GM12872 (cell line): ENCODE measurements at regions not wholly inside any gene's neighbourhood (a gene's known extent, or its start where the extent isn't known, plus 50 kb on each side); places are given as distances from the start of the nearest gene placed in this dataset.
A peak's percentile ranks its signal among the peaks of the same experiment; 100 is the strongest.

ENCODE experiments used
- TF ChIP-seq, protein P1 (sequence below): IDR thresholded peaks from 3 replicates; pipeline ENCODE4 v1.5.1; 2011; ENCODE audit warnings: low read depth, mild to moderate bottlenecking, low read length, moderate library complexity; ENCODE audit not compliant: insufficient read depth

DNA sequence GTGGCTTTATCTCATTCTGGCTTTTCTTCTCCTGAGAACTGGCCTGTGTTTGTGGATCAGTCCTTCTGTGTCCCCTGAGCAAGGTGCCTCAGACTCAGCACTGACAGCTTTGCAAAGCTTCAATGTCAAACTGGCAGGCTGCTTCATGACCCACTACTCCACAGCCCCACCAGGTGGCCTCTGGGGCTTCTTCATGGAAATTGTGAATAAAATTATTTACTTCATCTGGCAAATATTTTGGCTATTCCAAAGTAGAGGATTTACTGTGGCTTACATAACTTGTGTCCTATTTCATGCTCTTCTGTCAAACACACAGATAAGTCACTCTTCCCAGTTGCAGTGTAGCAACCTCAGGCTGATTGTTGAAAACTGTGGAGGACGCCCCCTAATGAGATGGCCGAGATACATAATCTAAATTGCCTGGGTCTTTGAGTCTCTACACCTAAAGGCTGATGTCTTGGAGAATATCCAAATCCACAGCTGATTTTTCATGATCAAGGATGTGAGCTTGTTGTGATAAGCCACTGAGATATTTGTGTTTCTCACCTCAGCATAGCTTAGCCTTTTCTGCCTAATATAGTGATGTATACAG is 721.9 kb upstream of the SLC10A2 start:
- TF ChIP-seq, protein P1, sequence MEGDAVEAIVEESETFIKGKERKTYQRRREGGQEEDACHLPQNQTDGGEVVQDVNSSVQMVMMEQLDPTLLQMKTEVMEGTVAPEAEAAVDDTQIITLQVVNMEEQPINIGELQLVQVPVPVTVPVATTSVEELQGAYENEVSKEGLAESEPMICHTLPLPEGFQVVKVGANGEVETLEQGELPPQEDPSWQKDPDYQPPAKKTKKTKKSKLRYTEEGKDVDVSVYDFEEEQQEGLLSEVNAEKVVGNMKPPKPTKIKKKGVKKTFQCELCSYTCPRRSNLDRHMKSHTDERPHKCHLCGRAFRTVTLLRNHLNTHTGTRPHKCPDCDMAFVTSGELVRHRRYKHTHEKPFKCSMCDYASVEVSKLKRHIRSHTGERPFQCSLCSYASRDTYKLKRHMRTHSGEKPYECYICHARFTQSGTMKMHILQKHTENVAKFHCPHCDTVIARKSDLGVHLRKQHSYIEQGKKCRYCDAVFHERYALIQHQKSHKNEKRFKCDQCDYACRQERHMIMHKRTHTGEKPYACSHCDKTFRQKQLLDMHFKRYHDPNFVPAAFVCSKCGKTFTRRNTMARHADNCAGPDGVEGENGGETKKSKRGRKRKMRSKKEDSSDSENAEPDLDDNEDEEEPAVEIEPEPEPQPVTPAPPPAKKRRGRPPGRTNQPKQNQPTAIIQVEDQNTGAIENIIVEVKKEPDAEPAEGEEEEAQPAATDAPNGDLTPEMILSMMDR, result peak; percentile 37; the same call in 1 of the 3 replicates

DNA sequence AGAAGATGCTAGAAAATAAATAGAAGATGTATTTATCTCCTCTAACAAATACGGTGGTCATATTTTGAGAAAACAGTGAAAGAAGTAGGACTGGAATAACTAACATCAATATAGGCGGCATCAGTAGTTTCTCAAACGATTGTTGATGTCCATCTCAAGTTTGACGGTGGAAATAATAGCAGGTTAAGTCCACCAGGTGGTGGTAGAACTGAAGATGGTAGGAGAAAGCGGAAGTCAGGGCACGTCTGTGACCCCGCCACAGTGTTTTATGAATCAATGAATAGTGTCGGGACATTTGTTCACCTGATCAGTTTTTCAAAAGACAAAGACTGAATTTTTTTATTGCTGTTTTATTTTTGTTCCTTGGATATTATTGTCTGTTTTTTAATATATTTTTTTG is 706.4 kb upstream of the SLC10A2 start:
- TF ChIP-seq, protein P1, result 0 out of 3 replicates have a peak, but pooled peaks have one; percentile 3

DNA sequence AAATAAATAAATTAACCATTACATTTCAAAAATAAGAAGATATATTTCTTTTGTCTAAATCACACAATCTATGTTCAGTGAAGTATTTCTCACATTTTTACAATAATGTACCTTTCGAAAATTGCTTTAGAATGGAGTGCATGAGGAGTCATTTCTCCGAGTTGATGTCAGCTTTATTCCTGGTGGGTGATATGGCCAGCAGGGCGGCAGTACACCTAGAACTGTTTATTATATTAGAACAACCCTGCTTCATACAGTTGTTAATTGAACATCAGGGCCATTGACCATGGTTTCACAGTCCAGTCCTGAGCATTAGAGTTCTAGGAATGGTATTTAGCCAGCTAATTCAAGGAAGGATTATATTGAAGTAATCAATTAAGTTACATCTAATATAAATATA is 696.3 kb upstream of the SLC10A2 start:
- TF ChIP-seq, protein P1, result 0 out of 3 replicates have a peak, but pooled peaks have one; percentile 11

DNA sequence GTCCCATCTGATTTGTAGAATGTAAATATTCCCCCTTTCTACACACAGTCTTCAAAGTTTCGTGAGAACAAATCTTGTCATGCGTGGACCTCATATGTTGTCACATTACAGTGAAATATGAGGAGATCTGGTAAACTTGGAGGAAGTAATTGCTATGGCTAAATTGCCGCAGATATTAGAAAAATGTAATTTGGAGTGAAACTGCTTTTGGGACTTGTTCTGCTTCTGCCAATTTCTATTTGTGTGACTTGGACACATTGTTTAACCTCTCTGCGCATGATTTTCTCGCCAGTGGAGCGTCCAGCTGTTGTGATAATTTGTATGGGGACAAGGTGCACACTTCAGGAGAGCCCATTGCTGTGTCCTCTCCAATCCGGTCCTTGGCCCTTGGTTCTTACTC is 693.1 kb upstream of the SLC10A2 start:
- TF ChIP-seq, protein P1, result no peak

DNA sequence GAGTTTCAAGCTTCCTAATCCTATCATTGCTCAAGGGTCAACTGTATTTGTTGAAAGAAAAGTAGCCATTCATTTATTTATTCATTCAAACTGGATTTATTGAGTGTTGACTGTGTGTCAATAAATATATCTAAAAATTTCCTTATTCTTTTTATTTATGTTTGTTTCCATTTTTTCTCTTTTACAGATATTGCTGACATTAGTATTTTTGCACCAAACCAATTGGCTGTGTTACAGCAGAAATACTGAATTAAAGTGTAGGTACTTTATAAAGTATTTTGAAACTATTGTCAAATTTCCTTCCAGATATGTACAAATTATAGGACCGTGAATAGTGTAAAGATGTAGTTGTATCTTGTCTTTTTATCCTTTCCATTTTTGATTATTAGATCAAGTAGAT is 692.0 kb upstream of the SLC10A2 start:
- TF ChIP-seq, protein P1, result no peak

DNA sequence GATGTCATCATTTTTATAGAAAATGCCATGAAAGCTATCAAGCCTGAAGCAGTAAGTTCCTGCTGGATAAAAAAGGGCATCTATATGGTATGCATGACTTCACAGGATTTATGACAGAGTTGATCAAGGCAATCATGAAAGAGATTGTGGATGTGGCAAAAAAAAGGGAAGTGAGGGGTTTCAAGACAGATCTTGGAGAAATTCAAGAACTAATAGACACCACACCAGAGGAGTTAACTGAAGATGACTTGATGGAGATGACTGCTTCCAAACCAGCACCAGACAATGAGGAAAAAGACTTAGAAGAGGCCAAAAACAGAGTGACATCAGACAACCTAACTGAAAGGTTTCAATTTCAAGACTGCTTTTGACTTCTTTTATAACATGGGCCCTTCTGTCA is 691.1 kb upstream of the SLC10A2 start:
- TF ChIP-seq, protein P1, result no peak

DNA sequence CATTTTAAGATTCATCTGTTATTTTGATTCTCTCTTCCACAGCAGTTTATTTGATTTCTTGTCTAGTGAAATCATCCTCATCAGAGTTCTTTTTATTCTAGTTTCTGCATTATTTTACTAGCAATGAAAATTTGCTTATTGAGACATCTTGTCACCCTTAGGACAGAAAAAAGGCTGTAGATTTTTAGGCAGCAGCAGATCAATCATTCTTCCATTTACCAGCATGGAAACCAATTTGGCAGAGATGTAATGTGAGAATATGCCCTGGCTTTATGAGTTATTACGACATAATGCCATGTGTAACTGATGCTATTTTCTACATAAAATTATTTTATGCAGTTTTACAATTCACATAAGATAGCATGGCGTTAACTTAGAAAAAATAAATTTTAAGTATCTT is 688.6 kb upstream of the SLC10A2 start:
- TF ChIP-seq, protein P1, result no peak
